ENCODE measurements at regions not wholly inside any gene's neighbourhood (a gene's known extent, or its start where the extent isn't known, plus 50 kb on each side); places are given as distances from the start of the nearest gene placed in this dataset.

GRCh38 chr4:30620711-30621110, 99.5 kb upstream of the PCDH7 start:
- intact Hi-C loops (cut with micrococcal nuclease; ENCODE audit: unreplicated experiment) = no loop called here
- H3K79me2 ChIP-seq (ENCODE audit: insufficient read depth, low read depth, low read length) = no peaks in the 10 kb centered on the region

GRCh38 chr4:30630431-30630830, 89.7 kb upstream of the PCDH7 start:
- no peak overlapping the region for H3K4me3 ChIP-seq (ENCODE audit: low read depth, low read length, poor library complexity, severe bottlenecking)
- no peaks in the 10 kb centered on the region for H3K4me1 ChIP-seq (ENCODE audit: insufficient read depth, low read length, poor library complexity, severe bottlenecking)
- intact Hi-C loops (cut with micrococcal nuclease; ENCODE audit: unreplicated experiment) = no loop called here
- no peaks in the 10 kb centered on the region for H3K9me3 ChIP-seq (ENCODE audit: low read length)
- no peak for DNase-seq (ENCODE audit: low spot score)
- no peak overlapping the region for H3K27ac ChIP-seq (ENCODE audit: low read depth, low read length, poor library complexity, severe bottlenecking)
- H2AFZ ChIP-seq (ENCODE audit: low read length) = no peak overlapping the region
- no peak for TF ChIP-seq EZH2phosphoT487 (IDR thresholded peaks at IDR 0.05; ENCODE audit: borderline replicate concordance, low read depth, low read length)
- no peak for TF ChIP-seq CTCF (conservative IDR thresholded peaks at IDR 0.05; ENCODE audit: low read length)
- H3K79me2 ChIP-seq (ENCODE audit: insufficient read depth, low read depth, low read length) = no peaks in the 10 kb centered on the region
- no peaks in the 10 kb centered on the region for H3K36me3 ChIP-seq (ENCODE audit: insufficient read depth, low read length)
- no peaks in the 10 kb centered on the region for H4K20me1 ChIP-seq (ENCODE audit: insufficient read depth, low read length)
- no peaks in the 10 kb centered on the region for H3K9me2 ChIP-seq (ENCODE audit: insufficient read depth, low read length)
- BruUV-seq (replicated peaks) = no TSS peak
- H3K4me2 ChIP-seq (ENCODE audit: low read length) = no peak overlapping the region
- POLR2A ChIA-PET = no interaction called here
- CTCF ChIA-PET (ENCODE audit: unreplicated experiment) = no interaction called here

More at GRCh38 chr4:30620711-30621110, 99.5 kb upstream of the PCDH7 start:
- Histone ChIP-seq H3K4me3 (ENCODE audit: low read depth, low read length, poor library complexity, severe bottlenecking) (no peak overlapping the region), H3K4me1 (ENCODE audit: insufficient read depth, low read length, poor library complexity, severe bottlenecking) (no peaks in the 10 kb centered on the region), H4K20me1 (ENCODE audit: insufficient read depth, low read length) (no peaks in the 10 kb centered on the region), H2AFZ (ENCODE audit: low read length) (no peak overlapping the region), H3K27ac (ENCODE audit: low read depth, low read length, poor library complexity, severe bottlenecking) (no peak overlapping the region), H3K9me3 (ENCODE audit: low read length) (no peaks in the 10 kb centered on the region), H3K9me2 (ENCODE audit: insufficient read depth, low read length) (no peaks in the 10 kb centered on the region), H3K4me2 (ENCODE audit: low read length) (no peak overlapping the region), H3K36me3 (ENCODE audit: insufficient read depth, low read length) (no peaks in the 10 kb centered on the region)
- no peak for TF ChIP-seq EZH2phosphoT487 (IDR thresholded peaks at IDR 0.05; ENCODE audit: borderline replicate concordance, low read depth, low read length)
- TF ChIP-seq CTCF (conservative IDR thresholded peaks at IDR 0.05; ENCODE audit: low read length) = no peak
- ChIA-PET CTCF (ENCODE audit: unreplicated experiment) (no interaction called here), POLR2A (interaction anchor here (0.9 kb wide), 1 partner anchor 1783 kb away, joined by 3 read pairs; no protein-coding TSS in a partner anchor)
- BruUV-seq (replicated peaks) = no TSS peak
- no peak for DNase-seq (ENCODE audit: low spot score)

- ChIA-PET CTCF (ENCODE audit: unreplicated experiment) (no interaction called here), POLR2A (no interaction called here)
- BruUV-seq (replicated peaks) = no TSS peak
- no peak for TF ChIP-seq CTCF (conservative IDR thresholded peaks at IDR 0.05; ENCODE audit: low read length)
- no peak for TF ChIP-seq EZH2phosphoT487 (IDR thresholded peaks at IDR 0.05; ENCODE audit: borderline replicate concordance, low read depth, low read length)
- no peaks in the 10 kb centered on the region for H3K9me3 ChIP-seq (ENCODE audit: low read length)
- H4K20me1 ChIP-seq (ENCODE audit: insufficient read depth, low read length) = no peaks in the 10 kb centered on the region
- no peaks in the 10 kb centered on the region for H3K36me3 ChIP-seq (ENCODE audit: insufficient read depth, low read length)
- intact Hi-C loops (cut with micrococcal nuclease; ENCODE audit: unreplicated experiment) = no loop called here
- no peaks in the 10 kb centered on the region for H3K9me2 ChIP-seq (ENCODE audit: insufficient read depth, low read length)
- no peaks in the 10 kb centered on the region for H3K4me1 ChIP-seq (ENCODE audit: insufficient read depth, low read length, poor library complexity, severe bottlenecking)
- H3K79me2 ChIP-seq (ENCODE audit: insufficient read depth, low read depth, low read length) = no peaks in the 10 kb centered on the region
- H3K4me2 ChIP-seq (ENCODE audit: low read length) = no peak overlapping the region
- H3K4me3 ChIP-seq (ENCODE audit: low read depth, low read length, poor library complexity, severe bottlenecking) = no peak overlapping the region
- DNase-seq (ENCODE audit: low spot score) = no peak
- no peak overlapping the region for H2AFZ ChIP-seq (ENCODE audit: low read length)
- H3K27ac ChIP-seq (ENCODE audit: low read depth, low read length, poor library complexity, severe bottlenecking) = no peak overlapping the region
Observed at GRCh38 chr4:30632751-30633150, 87.4 kb upstream of the PCDH7 start.
